PC-3 (cell line): ENCODE measurements at regions not wholly inside any gene's neighbourhood (a gene's known extent, or its start where the extent isn't known, plus 50 kb on each side); places are given as distances from the start of the nearest gene placed in this dataset.
"Not testable (repeated sequence)": the region's sequence is repeated elsewhere in the genome, so short reads cannot be mapped to it uniquely, and the experiment has no call there.

Source experiments
- EZH2 ChIP-seq: fragments of 300-600 bp; sonication (generic); IDR thresholded peaks from one replicate; pipeline ENCODE4 v1.6.1; 2017; ENCODE audit warnings: antibody characterized with exemption, mild to moderate bottlenecking, low read length; ENCODE audit not compliant: unreplicated experiment
- EZH2phosphoT487 ChIP-seq: fragments of 300-600 bp; sonication (generic); IDR thresholded peaks from 2 replicates; pipeline ENCODE4 v1.6.1; 2018; ENCODE audit warnings: mild to moderate bottlenecking, antibody characterized with exemption, low read length, borderline replicate concordance
- TF ChIP-seq, protein P1 (sequence below): fragments of 300-600 bp; sonication (generic); conservative IDR thresholded peaks from 2 replicates; pipeline ENCODE4 v1.5.1; 2017; ENCODE audit warnings: antibody characterized with exemption, low read depth, mild to moderate bottlenecking, low read length

DNA sequence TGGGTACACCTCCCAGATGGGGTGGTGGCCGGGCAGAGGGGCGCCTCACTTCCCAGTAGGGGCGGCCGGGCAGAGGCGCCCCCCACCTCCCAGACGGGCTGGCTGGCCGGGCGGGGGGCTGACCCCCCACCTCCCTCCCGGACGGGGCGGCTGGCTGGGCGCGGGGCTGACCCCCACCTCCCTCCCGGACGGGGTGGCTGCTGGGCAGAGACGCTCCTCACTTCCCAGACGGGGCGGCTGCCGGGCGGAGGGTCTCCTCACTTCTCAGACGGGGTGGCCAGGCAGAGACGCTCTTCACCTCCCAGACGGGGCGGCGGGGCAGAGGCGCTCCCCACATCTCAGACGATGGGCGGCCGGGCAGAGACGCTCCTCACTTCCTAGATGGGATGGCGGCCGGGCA, 240.6 kb downstream of the IL20RB start:
- TF ChIP-seq, protein P1, sequence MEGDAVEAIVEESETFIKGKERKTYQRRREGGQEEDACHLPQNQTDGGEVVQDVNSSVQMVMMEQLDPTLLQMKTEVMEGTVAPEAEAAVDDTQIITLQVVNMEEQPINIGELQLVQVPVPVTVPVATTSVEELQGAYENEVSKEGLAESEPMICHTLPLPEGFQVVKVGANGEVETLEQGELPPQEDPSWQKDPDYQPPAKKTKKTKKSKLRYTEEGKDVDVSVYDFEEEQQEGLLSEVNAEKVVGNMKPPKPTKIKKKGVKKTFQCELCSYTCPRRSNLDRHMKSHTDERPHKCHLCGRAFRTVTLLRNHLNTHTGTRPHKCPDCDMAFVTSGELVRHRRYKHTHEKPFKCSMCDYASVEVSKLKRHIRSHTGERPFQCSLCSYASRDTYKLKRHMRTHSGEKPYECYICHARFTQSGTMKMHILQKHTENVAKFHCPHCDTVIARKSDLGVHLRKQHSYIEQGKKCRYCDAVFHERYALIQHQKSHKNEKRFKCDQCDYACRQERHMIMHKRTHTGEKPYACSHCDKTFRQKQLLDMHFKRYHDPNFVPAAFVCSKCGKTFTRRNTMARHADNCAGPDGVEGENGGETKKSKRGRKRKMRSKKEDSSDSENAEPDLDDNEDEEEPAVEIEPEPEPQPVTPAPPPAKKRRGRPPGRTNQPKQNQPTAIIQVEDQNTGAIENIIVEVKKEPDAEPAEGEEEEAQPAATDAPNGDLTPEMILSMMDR = not testable (repeated sequence)
- not testable (repeated sequence) for TF ChIP-seq EZH2phosphoT487, EZH2
